Activated CD4-positive, alpha-beta T cell treated with anti-CD3 and anti-CD28 coated beads, Interleukin-2, Interleukin-6, amounts not matched to agents 100 ng/mL and 50 ng/mL, durations not matched to agents 16 hours and 8 hours (primary cell): ENCODE measurements at regions not wholly inside any gene's neighbourhood (a gene's known extent, or its start where the extent isn't known, plus 50 kb on each side); places are given as distances from the start of the nearest gene placed in this dataset.

Experiments
- DNase-seq: peaks from one replicate; pipeline ENCODE4 v3.0.0-alpha.2; 2020

DNA sequence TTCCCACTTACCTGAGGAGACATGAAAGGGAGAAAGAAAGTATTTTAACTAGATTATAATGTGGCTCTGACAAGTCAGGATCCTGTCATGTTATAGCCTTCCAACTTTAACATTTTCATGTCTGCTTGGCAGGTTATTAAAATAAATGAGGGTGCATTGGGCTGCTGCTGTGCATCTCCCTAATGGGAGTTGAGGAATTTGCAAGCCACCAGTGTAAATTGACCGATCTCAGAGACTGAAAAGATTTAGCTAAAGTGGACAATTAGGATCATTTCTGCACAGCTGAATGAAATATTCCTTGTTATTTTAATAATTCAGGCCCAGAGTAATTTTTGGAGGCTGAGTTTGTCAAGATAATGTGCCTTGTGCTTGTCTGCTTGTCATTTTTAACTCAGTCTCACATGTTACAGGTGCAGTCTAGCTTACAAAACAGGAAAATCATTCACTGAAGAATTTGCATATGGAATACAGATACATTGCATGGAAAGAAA is 366.3 kb upstream of the ADAMTS16 start:
- no peak for DNase-seq

- no peak for DNase-seq
Observed at GRCh38 chr5:4777435-4777834, 362.7 kb upstream of the ADAMTS16 start.

- no peak for DNase-seq
Observed at GRCh38 chr5:4780633-4781032, 359.5 kb upstream of the ADAMTS16 start.

DNA sequence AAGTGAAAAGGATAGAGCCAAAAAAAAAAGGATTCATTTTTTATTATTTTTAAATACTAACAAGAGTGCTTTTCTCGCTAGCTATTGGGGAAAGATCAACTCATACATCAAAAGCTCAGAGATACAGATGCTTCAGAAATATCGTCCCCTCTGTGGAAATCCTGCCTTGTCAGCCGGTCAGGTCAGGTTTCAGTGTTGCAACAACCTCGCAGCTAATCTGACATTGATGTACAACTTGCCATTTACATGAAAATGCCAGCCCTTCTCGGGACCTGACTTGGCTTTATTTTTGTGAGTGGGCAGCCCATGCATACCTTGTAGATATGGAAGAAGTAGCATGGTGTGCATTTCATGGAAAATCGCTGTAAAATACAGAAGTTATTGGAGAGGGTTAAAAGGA is 358.8 kb upstream of the ADAMTS16 start:
- no peak for DNase-seq

- no peak for DNase-seq
Observed at GRCh38 chr5:4785971-4786370, 354.2 kb upstream of the ADAMTS16 start.

DNA sequence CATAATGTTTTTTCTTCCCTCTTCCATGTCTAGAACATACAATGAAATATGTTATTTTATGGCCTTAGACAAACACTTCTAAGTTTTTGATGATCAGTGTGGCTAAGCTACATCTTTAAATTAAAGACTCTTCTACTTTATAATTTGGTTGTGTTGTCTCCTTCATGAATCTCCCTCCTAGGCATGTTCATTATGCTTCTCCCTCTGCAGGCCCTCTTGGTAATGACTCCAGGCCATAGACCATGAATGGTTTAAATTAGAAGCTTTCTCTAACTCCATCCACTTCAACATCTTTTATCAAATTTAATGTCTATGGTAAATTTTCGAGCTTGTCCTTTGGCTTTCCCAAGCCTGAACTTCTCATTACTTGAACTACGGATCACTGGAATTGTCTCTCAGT is 342.7 kb upstream of the ADAMTS16 start:
- no peak for DNase-seq

GRCh38 chr5:4802044-4802443 is 338.1 kb upstream of the ADAMTS16 start:
- no peak for DNase-seq

DNA sequence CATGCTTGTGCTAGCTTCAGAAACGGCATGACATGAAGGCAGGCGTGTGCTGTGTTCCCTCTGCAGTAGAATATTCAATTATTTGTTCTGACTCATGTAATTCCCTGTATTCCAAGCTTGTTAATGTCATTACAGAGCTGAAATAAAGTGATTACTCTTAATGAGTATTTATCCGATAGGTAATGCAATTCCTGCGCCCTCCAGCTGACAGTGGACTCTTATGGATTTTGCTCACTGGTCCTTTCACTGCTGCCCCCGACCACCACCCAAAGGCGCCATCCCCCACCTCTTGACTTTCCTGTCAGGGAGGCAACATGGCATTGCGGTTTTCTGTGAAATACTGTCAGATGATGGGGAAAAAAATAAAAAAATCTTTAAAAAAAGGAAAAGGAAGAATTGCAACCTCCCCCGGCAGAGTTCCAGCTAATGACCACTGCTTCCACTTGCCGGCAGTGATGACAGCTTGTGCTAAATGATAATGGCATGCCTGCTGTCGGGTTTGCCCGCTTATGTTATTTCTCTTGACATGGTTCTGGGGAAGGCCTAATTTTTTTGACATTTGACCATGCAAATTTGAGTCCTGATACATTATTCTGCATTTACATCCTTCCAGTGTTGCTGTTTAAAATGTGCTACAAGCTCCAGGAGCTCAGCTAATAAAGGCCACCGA is 335.3 kb upstream of the ADAMTS16 start:
- no peak for DNase-seq

GRCh38 chr5:4815002-4815401 is 325.1 kb upstream of the ADAMTS16 start:
- DNase-seq = no peak

- DNase-seq = no peak
Observed at GRCh38 chr5:4817767-4818166, 322.4 kb upstream of the ADAMTS16 start.

GRCh38 chr5:4831325-4831724 is 308.8 kb upstream of the ADAMTS16 start:
- DNase-seq = no peak

- DNase-seq = no peak
Observed at GRCh38 chr5:4832471-4832870, 307.7 kb upstream of the ADAMTS16 start.

GRCh38 chr5:4833104-4833738 is 306.9 kb upstream of the ADAMTS16 start:
- no peak for DNase-seq

- DNase-seq = no peak
Observed at GRCh38 chr5:4837489-4838058, 302.6 kb upstream of the ADAMTS16 start.

DNA sequence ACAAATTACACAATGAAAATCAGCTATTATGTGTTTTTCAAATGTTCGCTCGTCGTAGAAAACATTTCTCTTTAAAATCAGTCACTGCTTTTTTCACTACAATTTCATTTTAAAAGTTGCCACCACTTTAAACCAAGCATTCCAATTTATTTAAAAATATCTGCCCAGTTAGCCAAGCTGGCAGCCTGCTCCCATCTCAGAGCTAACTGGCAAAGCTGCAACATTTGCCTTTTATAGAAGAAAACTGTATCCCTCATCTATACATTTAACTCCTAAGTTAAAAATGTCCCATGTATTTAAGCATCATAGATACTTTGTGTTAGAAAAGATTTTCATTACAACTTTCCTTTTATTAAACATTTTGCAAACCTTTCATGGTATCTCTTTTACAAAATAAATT is 294.9 kb upstream of the ADAMTS16 start:
- no peak for DNase-seq

DNA sequence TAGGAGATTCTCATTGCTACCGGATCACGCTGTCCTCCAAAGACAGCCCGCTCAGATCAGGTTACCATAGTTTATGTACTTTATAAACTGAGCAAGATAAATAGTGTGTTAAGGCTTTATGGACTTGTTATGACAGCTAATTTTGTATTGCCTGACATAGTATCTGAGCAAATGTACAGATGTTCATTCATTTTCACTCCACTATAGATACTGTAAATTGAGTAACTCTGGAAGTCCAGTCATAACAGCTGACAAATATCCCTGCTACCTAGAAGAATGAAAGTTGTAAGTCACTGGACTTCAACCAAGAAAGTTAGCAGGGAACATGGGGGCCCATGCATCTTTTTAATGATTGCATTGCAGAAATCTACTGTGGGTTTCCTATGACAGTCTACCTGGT is 292.4 kb upstream of the ADAMTS16 start:
- DNase-seq = no peak

- no peak for DNase-seq
Observed at GRCh38 chr5:4855036-4855435, 285.1 kb upstream of the ADAMTS16 start.

GRCh38 chr5:4855880-4856279 is 284.2 kb upstream of the ADAMTS16 start:
- DNase-seq = no peak

GRCh38 chr5:4857761-4858160 is 282.4 kb upstream of the ADAMTS16 start:
- no peak for DNase-seq

GRCh38 chr5:4859500-4860235 is 280.5 kb upstream of the ADAMTS16 start:
- DNase-seq = no peak

GRCh38 chr5:4860631-4861030 is 279.5 kb upstream of the ADAMTS16 start:
- DNase-seq = no peak

- peak; percentile 8 for DNase-seq
Observed at GRCh38 chr5:4862500-4862899, 277.6 kb upstream of the ADAMTS16 start.

- DNase-seq = no peak
Observed at GRCh38 chr5:4866131-4866659, 273.9 kb upstream of the ADAMTS16 start.
